PC-3 (cell line): ENCODE measurements at regions not wholly inside any gene's neighbourhood (a gene's known extent, or its start where the extent isn't known, plus 50 kb on each side); places are given as distances from the start of the nearest gene placed in this dataset.

Experiments used
- ATAC-seq: fragments of 200-7000 bp; cut with Tn5 transposase; 2 replicates; pipeline ENCODE4 v1.9.1; 2020; ENCODE audit warnings: mild to moderate bottlenecking, moderate library complexity
- BruUV-seq: library from RNA; stranded (reverse); fragments of 400-500 nt; replicated peaks from 2 replicates; lab custom pipeline; 2021; lab: Mats Ljungman, UMichigan
- CTCF ChIA-PET: fragments of 300-600 bp; sonication (Branson Sonifier 250); formaldehyde crosslinking; loops from one replicate; lab custom pipeline; 2022; ENCODE audit warnings: antibody characterized with exemption; lab: Charles Lee
- POLR2A ChIA-PET: fragments of 300-600 bp; sonication (Branson Sonifier 250); formaldehyde crosslinking; loops from one replicate; lab custom pipeline; 2022; ENCODE audit warnings: antibody characterized with exemption; ENCODE audit not compliant: unreplicated experiment; lab: Charles Lee
- DNase-seq: peaks from one replicate; pipeline ENCODE4 v3.0.0-alpha.2; 2015
- H2AFZ ChIP-seq: fragments of 300-600 bp; sonication (generic); 2 replicates; pipeline ENCODE4 v1.6.0; 2016; ENCODE audit warnings: antibody characterized with exemption, low read length
- H3F3A ChIP-seq: fragments of 300-600 bp; sonication (generic); one replicate; pipeline ENCODE4 v1.6.0; 2017; ENCODE audit warnings: antibody characterized with exemption, low read length, control low read depth, mild to moderate bottlenecking; ENCODE audit not compliant: unreplicated experiment
- H3K27ac ChIP-seq: fragments of 300-600 bp; sonication (generic); 2 replicates; pipeline ENCODE4 v1.5.1; 2016; ENCODE audit warnings: mild to moderate bottlenecking, low read length
- H3K27me3 ChIP-seq: fragments of 300-600 bp; sonication (generic); 2 replicates; pipeline ENCODE4 v1.6.1; 2016; ENCODE audit warnings: low read length, mixed read lengths
- H3K36me3 ChIP-seq: fragments of 300-600 bp; sonication (generic); 2 replicates; pipeline ENCODE4 v1.6.1; 2016; ENCODE audit warnings: low read depth, mixed run types, low read length, mixed read lengths
- H3K4me1 ChIP-seq: fragments of 300-600 bp; sonication (generic); 2 replicates; pipeline ENCODE4 v1.5.1; 2016; ENCODE audit warnings: low read length; ENCODE audit not compliant: insufficient read depth
- H3K4me2 ChIP-seq: fragments of 300-600 bp; sonication (generic); 2 replicates; pipeline ENCODE4 v1.6.0; 2016; ENCODE audit warnings: low read length
- H3K4me3 ChIP-seq: fragments of 300-600 bp; sonication (generic); 2 replicates; pipeline ENCODE4 v1.5.1; 2016; ENCODE audit warnings: mild to moderate bottlenecking, low read length, mixed read lengths
- H3K79me2 ChIP-seq: fragments of 300-600 bp; sonication (generic); 2 replicates; pipeline ENCODE4 v1.6.1; 2017; ENCODE audit warnings: low read length, mixed read lengths
- H3K9ac ChIP-seq: fragments of 300-600 bp; sonication (generic); 2 replicates; pipeline ENCODE4 v1.6.0; 2016; ENCODE audit warnings: mild to moderate bottlenecking, low read length
- H3K9me2 ChIP-seq: fragments of 300-600 bp; sonication (generic); replicated peaks from 2 replicates; pipeline ENCODE4 v1.6.1; 2016; ENCODE audit warnings: mixed run types, low read length, mixed read lengths
- H3K9me3 ChIP-seq: fragments of 300-600 bp; sonication (generic); 2 replicates; pipeline ENCODE4 v1.6.1; 2016; ENCODE audit warnings: low read length, mixed read lengths
- H4K20me1 ChIP-seq: fragments of 300-600 bp; sonication (generic); 2 replicates; pipeline ENCODE4 v1.6.1; 2016; ENCODE audit warnings: low read length, mixed read lengths
- CTCF ChIP-seq: fragments of 300-600 bp; sonication (generic); conservative IDR thresholded peaks from 2 replicates; pipeline ENCODE4 v1.5.1; 2017; ENCODE audit warnings: antibody characterized with exemption, low read depth, mild to moderate bottlenecking, low read length
- EZH2 ChIP-seq: fragments of 300-600 bp; sonication (generic); IDR thresholded peaks from one replicate; pipeline ENCODE4 v1.6.1; 2017; ENCODE audit warnings: antibody characterized with exemption, mild to moderate bottlenecking, low read length; ENCODE audit not compliant: unreplicated experiment
- EZH2phosphoT487 ChIP-seq: fragments of 300-600 bp; sonication (generic); IDR thresholded peaks from 2 replicates; pipeline ENCODE4 v1.6.1; 2018; ENCODE audit warnings: mild to moderate bottlenecking, antibody characterized with exemption, low read length, borderline replicate concordance
- intact Hi-C: fragments of 100-400 bp; cut with micrococcal nuclease; formaldehyde crosslinking; loops from 2 replicates; pipeline ENCODE4 v1.9.0; 2023

GRCh38 chr5:88140856-88141752, 127.5 kb downstream of the TMEM161B start:
- no peaks in the 10 kb centered on the region for H3K9me2 ChIP-seq
- no peaks in the 10 kb centered on the region for H3K79me2 ChIP-seq
- no peaks in the 10 kb centered on the region for H3K36me3 ChIP-seq
- ATAC-seq (peak; percentile 92), DNase-seq (peak; percentile 97)
- TF ChIP-seq CTCF (peak; percentile 49), EZH2phosphoT487 (no peak)
- H3K4me2 ChIP-seq: peak overlapping the region; percentile 96
- peak overlapping the region; percentile 82 for H3K4me3 ChIP-seq
- peaks cover 13% of the 10 kb centered on the region; the same call in 1 of the 2 replicates for H3K4me1 ChIP-seq
- H3K9me3 ChIP-seq: no peaks in the 10 kb centered on the region
- POLR2A ChIA-PET: interaction anchor here (0.7 kb wide), 1 partner anchor 432 kb away, joined by 14 read pairs; no protein-coding TSS in a partner anchor
- intact Hi-C loops: loop anchor here (1.0 to 5.0 kb wide), 9 partner anchors 127 to 600 kb away; partner anchors contain the start of gene TMEM161B
- no peaks in the 10 kb centered on the region for H4K20me1 ChIP-seq
- peak overlapping the region; percentile 42 for H3K9ac ChIP-seq
- peak overlapping the region; percentile 98 for H2AFZ ChIP-seq
- no peak overlapping the region for H3K27ac ChIP-seq
- CTCF ChIA-PET: interaction anchor here (0.6 to 1.0 kb wide), 17 partner anchors 66 to 896 kb away, joined by 3 to 13 read pairs (median 6); no protein-coding TSS in a partner anchor
- TSS peak; percentile 92 for BruUV-seq
- no peaks in the 10 kb centered on the region for H3K27me3 ChIP-seq
- H3F3A ChIP-seq: no peaks in the 10 kb centered on the region

GRCh38 chr5:88140396-88140855, 128.2 kb downstream of the TMEM161B start:
- DNase-seq (no peak), ATAC-seq (no peak)
- Histone ChIP-seq H3K4me1 (peaks cover 13% of the 10 kb centered on the region; the same call in 1 of the 2 replicates), H3K9me3 (no peaks in the 10 kb centered on the region), H3K36me3 (no peaks in the 10 kb centered on the region), H3K9me2 (no peaks in the 10 kb centered on the region), H4K20me1 (no peaks in the 10 kb centered on the region), H3K4me3 (peak overlapping the region; percentile 82), H3K27me3 (no peaks in the 10 kb centered on the region), H3K4me2 (peak overlapping the region; percentile 96), H3K27ac (no peak overlapping the region), H3K9ac (peak overlapping the region; percentile 42; the same call in 1 of the 2 replicates), H3K79me2 (no peaks in the 10 kb centered on the region), H3F3A (no peaks in the 10 kb centered on the region), H2AFZ (peak overlapping the region; percentile 98)
- ChIA-PET POLR2A (no interaction called here), CTCF (interaction anchor here (0.7 to 1.0 kb wide), 5 partner anchors 216 to 551 kb away, joined by 4 to 13 read pairs (median 6); no protein-coding TSS in a partner anchor)
- intact Hi-C loops: loop anchor here (2.0 to 5.0 kb wide), 3 partner anchors 142 to 600 kb away; no protein-coding TSS in a partner anchor
- no peak for TF ChIP-seq CTCF
- no peak for TF ChIP-seq EZH2phosphoT487
- TF ChIP-seq EZH2: no peak
- BruUV-seq: no TSS peak
